Liver (tissue), 3 donors: ENCODE measurements at regions not wholly inside any gene's neighbourhood (a gene's known extent, or its start where the extent isn't known, plus 50 kb on each side); places are given as distances from the start of the nearest gene placed in this dataset.

ENCODE experiments used
- CTCF ChIP-seq: fragments of 150-350 bp; IDR thresholded peaks from 2 replicates; pipeline ENCODE4 v1.5.1; 2017; ENCODE audit warnings: improper control_type of control experiment, low read depth, low read length; ENCODE audit not compliant: missing input control
- JUND ChIP-seq, 2 donors: IDR thresholded peaks; 2 replicates each; pipeline ENCODE4 v1.6.1; 2016; ENCODE audit warnings: antibody characterized with exemption in 2 of 2
- MAX ChIP-seq: IDR thresholded peaks from 2 replicates; pipeline ENCODE4 v1.6.1; 2016; ENCODE audit warnings: antibody characterized with exemption
- YY1 ChIP-seq: IDR thresholded peaks from 2 replicates; pipeline ENCODE4 v1.6.1; 2016; ENCODE audit warnings: antibody characterized with exemption, mild to moderate bottlenecking
- donor health status: healthy.
- donor health status: healthy.

- no peak for TF ChIP-seq CTCF
- TF ChIP-seq MAX = no peak
- no peak for TF ChIP-seq JUND (IDR thresholded peaks at IDR 0.05)
- no peak for TF ChIP-seq YY1
These were observed 187.1 kb downstream of the RPS24 start for GRCh38 chr10:78220781-78221180.
